OCI-LY3 (cell line): ENCODE measurements at regions not wholly inside any gene's neighbourhood (a gene's known extent, or its start where the extent isn't known, plus 50 kb on each side); places are given as distances from the start of the nearest gene placed in this dataset.

Source experiments
- H2AFZ ChIP-seq: fragments of 200-600, 300-600 bp; shearing (Covaris generic); 2 replicates; pipeline ENCODE4 v1.6.0; 2014; ENCODE audit warnings: antibody characterized with exemption, low read depth, low read length
- H3K27ac ChIP-seq: fragments of 200-600, 300-600 bp; sonication (generic); 2 replicates; pipeline ENCODE4 v1.5.1; 2014; ENCODE audit warnings: mild to moderate bottlenecking, low read length, moderate library complexity, mixed read lengths
- H3K27me3 ChIP-seq: fragments of 200-600, 300-600 bp; sonication (generic); 2 replicates; pipeline ENCODE4 v1.6.1; 2014; ENCODE audit warnings: low read depth, low read length, mixed read lengths
- H3K36me3 ChIP-seq: fragments of 200-600, 300-600 bp; sonication (generic); replicated peaks from 2 replicates; pipeline ENCODE3; 2014; ENCODE audit warnings: low read depth, low read length, mixed read lengths
- H3K4me1 ChIP-seq: fragments of 300-600, 200-600 bp; sonication (generic); 2 replicates; pipeline ENCODE4 v1.6.1; 2014; ENCODE audit warnings: low read length, mixed read lengths
- H3K4me2 ChIP-seq: fragments of 200-600, 300-600 bp; sonication (generic); 2 replicates; pipeline ENCODE4 v1.6.1; 2014; ENCODE audit warnings: low read length, mixed read lengths
- H3K4me3 ChIP-seq: fragments of 300-600, 200-600 bp; sonication (generic); 2 replicates; pipeline ENCODE4 v1.5.1; 2014; ENCODE audit warnings: antibody characterized with exemption, mild to moderate bottlenecking, low read length, moderate library complexity
- H3K79me2 ChIP-seq: fragments of 300-600, 200-600 bp; shearing (Covaris generic); 2 replicates; pipeline ENCODE4 v1.6.1; 2014; ENCODE audit warnings: mild to moderate bottlenecking, low read length, mixed read lengths
- H3K9ac ChIP-seq: fragments of 300-600, 200-600 bp; shearing (Covaris generic); 2 replicates; pipeline ENCODE4 v1.6.0; 2014; ENCODE audit warnings: mild to moderate bottlenecking, low read length, moderate library complexity
- H3K9me3 ChIP-seq: fragments of 200-600, 300-600 bp; shearing (Covaris generic); 2 replicates; pipeline ENCODE4 v1.6.1; 2014; ENCODE audit warnings: low read length, mixed read lengths; ENCODE audit not compliant: insufficient read depth
- H4K20me1 ChIP-seq: fragments of 200-600, 300-600 bp; sonication (generic); 2 replicates; pipeline ENCODE4 v1.6.1; 2016; ENCODE audit warnings: low read length, mixed read lengths; ENCODE audit not compliant: insufficient read depth
- CTCF ChIP-seq: fragments of 200-600, 300-600 bp; sonication (generic); IDR thresholded peaks from 2 replicates; pipeline ENCODE4 v1.5.1; 2014; ENCODE audit warnings: antibody characterized with exemption, low read length, low read depth
- EZH2phosphoT487 ChIP-seq: fragments of 200-600 bp; shearing (Covaris generic); IDR thresholded peaks from 2 replicates; pipeline ENCODE4 v1.6.1; 2018; ENCODE audit warnings: antibody characterized with exemption, mixed run types, low read depth

GRCh38 chr4:14384824-14385223 lies 617.5 kb upstream of the CPEB2 start:
- TF ChIP-seq CTCF (no peak), EZH2phosphoT487 (no peak)
- Histone ChIP-seq H3K79me2 (no peaks in the 10 kb centered on the region), H3K9ac (no peak overlapping the region), H4K20me1 (no peaks in the 10 kb centered on the region), H3K36me3 (no peaks in the 10 kb centered on the region), H3K4me3 (no peak overlapping the region), H3K27me3 (no peaks in the 10 kb centered on the region), H2AFZ (no peak overlapping the region), H3K27ac (no peak overlapping the region), H3K4me1 (peaks cover 10% of the 10 kb centered on the region), H3K9me3 (no peaks in the 10 kb centered on the region), H3K4me2 (no peak overlapping the region)

GRCh38 chr4:14386196-14386595 lies 616.1 kb upstream of the CPEB2 start:
- no peaks in the 10 kb centered on the region for H3K9me3 ChIP-seq
- H3K36me3 ChIP-seq, result no peaks in the 10 kb centered on the region
- no peaks in the 10 kb centered on the region for H3K79me2 ChIP-seq
- H3K9ac ChIP-seq, result no peak overlapping the region
- no peak overlapping the region for H3K4me3 ChIP-seq
- H3K27me3 ChIP-seq, result no peaks in the 10 kb centered on the region
- H3K4me2 ChIP-seq, result no peak overlapping the region
- H3K4me1 ChIP-seq, result peaks cover 10% of the 10 kb centered on the region
- no peak overlapping the region for H3K27ac ChIP-seq
- H2AFZ ChIP-seq, result no peak overlapping the region
- TF ChIP-seq CTCF (no peak), EZH2phosphoT487 (no peak)
- H4K20me1 ChIP-seq, result no peaks in the 10 kb centered on the region

- no peaks in the 10 kb centered on the region for H3K79me2 ChIP-seq
- H3K27me3 ChIP-seq, result no peaks in the 10 kb centered on the region
- no peak overlapping the region for H3K4me2 ChIP-seq
- H3K27ac ChIP-seq, result no peak overlapping the region
- peaks cover 10% of the 10 kb centered on the region for H3K4me1 ChIP-seq
- H3K4me3 ChIP-seq, result no peak overlapping the region
- no peaks in the 10 kb centered on the region for H4K20me1 ChIP-seq
- no peaks in the 10 kb centered on the region for H3K36me3 ChIP-seq
- H2AFZ ChIP-seq, result no peak overlapping the region
- no peaks in the 10 kb centered on the region for H3K9me3 ChIP-seq
- no peak overlapping the region for H3K9ac ChIP-seq
- TF ChIP-seq EZH2phosphoT487 (no peak), CTCF (no peak)
Observed at GRCh38 chr4:14387647-14388046, 614.6 kb upstream of the CPEB2 start.

- Histone ChIP-seq H3K27ac (no peak overlapping the region), H3K79me2 (no peaks in the 10 kb centered on the region), H3K9me3 (no peaks in the 10 kb centered on the region), H2AFZ (no peak overlapping the region), H3K36me3 (no peaks in the 10 kb centered on the region), H3K9ac (no peak overlapping the region), H4K20me1 (no peaks in the 10 kb centered on the region), H3K4me2 (no peak overlapping the region), H3K27me3 (no peaks in the 10 kb centered on the region), H3K4me3 (no peak overlapping the region), H3K4me1 (no peaks in the 10 kb centered on the region)
- TF ChIP-seq CTCF, result no peak
- no peak for TF ChIP-seq EZH2phosphoT487
Observed at GRCh38 chr4:14392378-14392777, 609.9 kb upstream of the CPEB2 start.
